ENCODE measurements at regions not wholly inside any gene's neighbourhood (a gene's known extent, or its start where the extent isn't known, plus 50 kb on each side); places are given as distances from the start of the nearest gene placed in this dataset.

GRCh38 chr12:38445040-38445439 lies 128.5 kb downstream of the ALG10B start:
- no peak for ATAC-seq (ENCODE audit: low read depth)
- DNase-seq (ENCODE audit: low spot score), result no peak
- Histone ChIP-seq H3K9me3 (ENCODE audit: severe bottlenecking) (no peaks in the 10 kb centered on the region), H3K4me3 (ENCODE audit: severe bottlenecking) (no peak overlapping the region), H3K4me1 (ENCODE audit: insufficient read depth, poor library complexity, severe bottlenecking) (no peaks in the 10 kb centered on the region), H3K27me3 (ENCODE audit: insufficient read depth, poor library complexity, severe bottlenecking) (peaks cover 3% of the 10 kb centered on the region), H3K36me3 (ENCODE audit: low read depth) (no peaks in the 10 kb centered on the region), H3K27ac (ENCODE audit: poor library complexity, severe bottlenecking) (no peak overlapping the region)
- TF ChIP-seq CTCF (IDR thresholded peaks at IDR 0.05; ENCODE audit: poor library complexity, severe bottlenecking), result no peak

- no peak for DNase-seq (ENCODE audit: low spot score)
- H3K27ac ChIP-seq (ENCODE audit: poor library complexity, severe bottlenecking), result no peak overlapping the region
- no peak for ATAC-seq (ENCODE audit: low read depth)
- H3K4me1 ChIP-seq (ENCODE audit: insufficient read depth, poor library complexity, severe bottlenecking), result no peaks in the 10 kb centered on the region
- TF ChIP-seq CTCF (IDR thresholded peaks at IDR 0.05; ENCODE audit: poor library complexity, severe bottlenecking), result no peak
- no peaks in the 10 kb centered on the region for H3K36me3 ChIP-seq (ENCODE audit: low read depth)
- H3K27me3 ChIP-seq (ENCODE audit: insufficient read depth, poor library complexity, severe bottlenecking), result no peaks in the 10 kb centered on the region
- no peaks in the 10 kb centered on the region for H3K9me3 ChIP-seq (ENCODE audit: severe bottlenecking)
- no peak overlapping the region for H3K4me3 ChIP-seq (ENCODE audit: severe bottlenecking)
Observed at GRCh38 chr12:38448991-38449390, 132.4 kb downstream of the ALG10B start.

- no peak for TF ChIP-seq CTCF (IDR thresholded peaks at IDR 0.05; ENCODE audit: poor library complexity, severe bottlenecking)
Observed at GRCh38 chr12:38456537-38457120, 140.1 kb downstream of the ALG10B start.

GRCh38 chr12:38465020-38465419 lies 148.4 kb downstream of the ALG10B start:
- Histone ChIP-seq H3K9me3 (ENCODE audit: severe bottlenecking) (no peaks in the 10 kb centered on the region), H3K27ac (ENCODE audit: poor library complexity, severe bottlenecking) (no peak overlapping the region), H3K27me3 (ENCODE audit: insufficient read depth, poor library complexity, severe bottlenecking) (no peaks in the 10 kb centered on the region), H3K4me3 (ENCODE audit: severe bottlenecking) (no peak overlapping the region), H3K36me3 (ENCODE audit: low read depth) (no peaks in the 10 kb centered on the region), H3K4me1 (ENCODE audit: insufficient read depth, poor library complexity, severe bottlenecking) (no peaks in the 10 kb centered on the region)
- no peak for ATAC-seq (ENCODE audit: low read depth)
- no peak for TF ChIP-seq CTCF (IDR thresholded peaks at IDR 0.05; ENCODE audit: poor library complexity, severe bottlenecking)
- DNase-seq (ENCODE audit: low spot score), result no peak

More at GRCh38 chr12:38456537-38457120, 140.1 kb downstream of the ALG10B start:
- no peaks in the 10 kb centered on the region for H3K4me1 ChIP-seq (ENCODE audit: insufficient read depth, poor library complexity, severe bottlenecking)
- no peak for ATAC-seq (ENCODE audit: low read depth)
- H3K27me3 ChIP-seq (ENCODE audit: insufficient read depth, poor library complexity, severe bottlenecking), result no peaks in the 10 kb centered on the region
- DNase-seq (ENCODE audit: low spot score), result no peak
- no peak overlapping the region for H3K4me3 ChIP-seq (ENCODE audit: severe bottlenecking)
- H3K9me3 ChIP-seq (ENCODE audit: severe bottlenecking), result no peaks in the 10 kb centered on the region
- H3K27ac ChIP-seq (ENCODE audit: poor library complexity, severe bottlenecking), result no peak overlapping the region
- no peaks in the 10 kb centered on the region for H3K36me3 ChIP-seq (ENCODE audit: low read depth)

DNA sequence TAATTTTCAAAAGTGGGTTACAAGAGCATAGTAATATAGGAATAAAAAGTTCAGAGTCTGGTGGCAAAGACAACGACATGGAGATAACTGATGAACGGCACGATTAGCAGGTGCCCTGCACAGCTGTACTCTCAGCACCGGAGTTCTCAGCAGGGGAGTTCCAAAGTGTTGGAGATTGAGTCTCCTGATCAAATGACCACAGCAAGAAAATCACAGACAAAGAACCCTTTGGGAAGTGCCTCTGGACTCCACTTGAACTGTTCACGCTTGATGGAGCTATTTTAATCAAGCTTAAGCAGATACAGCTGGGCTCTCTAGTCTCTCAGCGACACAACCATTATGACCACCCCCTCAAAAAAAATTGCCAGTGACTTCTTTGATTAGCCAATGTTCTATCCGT lies 153.1 kb downstream of the ALG10B start:
- DNase-seq (ENCODE audit: low spot score) (no peak), ATAC-seq (ENCODE audit: low read depth) (no peak)

More for the DNA sequence above, 153.1 kb downstream of the ALG10B start:
- no peaks in the 10 kb centered on the region for H3K27me3 ChIP-seq (ENCODE audit: insufficient read depth, poor library complexity, severe bottlenecking)
- no peak for TF ChIP-seq CTCF (IDR thresholded peaks at IDR 0.05; ENCODE audit: poor library complexity, severe bottlenecking)
- no peaks in the 10 kb centered on the region for H3K9me3 ChIP-seq (ENCODE audit: severe bottlenecking)
- H3K4me1 ChIP-seq (ENCODE audit: insufficient read depth, poor library complexity, severe bottlenecking), result no peaks in the 10 kb centered on the region
- no peak overlapping the region for H3K4me3 ChIP-seq (ENCODE audit: severe bottlenecking)
- no peaks in the 10 kb centered on the region for H3K36me3 ChIP-seq (ENCODE audit: low read depth)
- H3K27ac ChIP-seq (ENCODE audit: poor library complexity, severe bottlenecking), result no peak overlapping the region
